ENCODE measurements at regions not wholly inside any gene's neighbourhood (a gene's known extent, or its start where the extent isn't known, plus 50 kb on each side); places are given as distances from the start of the nearest gene placed in this dataset.
"Not testable (repeated sequence)": the region's sequence is repeated elsewhere in the genome, so short reads cannot be mapped to it uniquely, and the experiment has no call there.

DNA sequence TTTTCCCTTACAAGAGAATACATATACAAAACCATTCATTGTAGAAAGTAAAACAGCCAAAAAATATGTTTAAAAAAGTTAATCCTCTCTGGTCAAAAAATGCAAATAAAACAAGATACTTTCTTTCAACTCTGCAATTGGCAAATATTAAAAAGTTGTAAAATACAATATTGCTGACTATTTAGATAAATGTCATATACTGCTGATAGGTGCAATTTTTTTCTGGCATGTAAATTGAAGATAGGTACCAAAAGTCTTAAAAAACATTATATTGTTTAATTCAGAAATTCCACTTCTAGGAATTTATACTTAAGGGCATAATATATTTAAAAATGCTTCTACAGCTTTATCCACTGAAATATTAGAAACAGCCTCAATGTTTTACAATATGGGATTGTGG lies 66.4 kb upstream of the TLL1 start:
- H3K27me3 ChIP-seq (ENCODE audit: control insufficient read depth, insufficient read depth, low read length), result no peaks in the 10 kb centered on the region
- H3K9ac ChIP-seq (ENCODE audit: low read length), result no peak overlapping the region
- no peaks in the 10 kb centered on the region for H3K9me3 ChIP-seq (ENCODE audit: control insufficient read depth, low read depth, low read length)
- H3K36me3 ChIP-seq (ENCODE audit: control insufficient read depth, low read depth, low read length), result no peaks in the 10 kb centered on the region
- no peak overlapping the region for H3K4me3 ChIP-seq (ENCODE audit: low read length)
- no peaks in the 10 kb centered on the region for H3K4me1 ChIP-seq (ENCODE audit: control insufficient read depth, low read depth, low read length)
- H3K27ac ChIP-seq (ENCODE audit: low read length), result no peak overlapping the region

DNA sequence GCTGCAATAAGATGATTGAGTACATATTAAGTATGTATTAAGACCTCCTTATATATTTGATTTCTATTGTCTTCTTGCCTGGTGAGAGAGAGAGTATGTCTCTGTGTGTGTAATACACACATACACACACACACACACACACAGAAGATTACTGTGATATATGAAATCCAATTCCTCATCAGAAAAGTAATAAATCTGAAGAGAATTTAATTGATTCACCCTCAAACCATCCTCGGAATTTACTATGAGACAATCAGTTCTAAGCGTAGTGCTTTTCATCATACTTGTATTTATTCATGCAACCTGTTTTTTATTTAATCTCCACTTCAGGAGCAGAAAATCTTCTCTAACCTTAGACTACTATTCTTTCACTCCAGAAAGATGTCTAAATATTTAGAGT lies 62.3 kb upstream of the TLL1 start:
- H3K4me3 ChIP-seq (ENCODE audit: low read length), result no peak overlapping the region
- no peaks in the 10 kb centered on the region for H3K4me1 ChIP-seq (ENCODE audit: control insufficient read depth, low read depth, low read length)

DNA sequence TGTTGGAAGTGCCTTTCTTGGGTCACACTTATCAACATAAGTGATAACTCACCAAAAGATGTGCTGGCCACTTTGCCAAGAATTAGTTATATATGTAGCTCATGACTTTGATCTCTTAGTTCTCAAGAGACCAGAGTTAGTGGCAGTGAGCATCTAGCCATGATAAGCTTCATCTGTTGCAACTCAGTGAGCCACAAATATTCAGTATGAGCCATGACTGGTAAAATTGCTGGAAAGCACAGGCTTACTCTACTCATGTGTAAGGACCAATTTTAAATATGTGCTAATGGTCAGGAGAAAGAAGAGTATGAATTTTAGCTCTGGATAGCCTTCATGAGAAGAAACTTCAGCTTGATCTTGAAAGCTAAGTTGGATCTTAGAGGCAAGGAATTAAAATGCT lies 59.4 kb upstream of the TLL1 start:
- H3K36me3 ChIP-seq (ENCODE audit: control insufficient read depth, low read depth, low read length), result no peaks in the 10 kb centered on the region
- H3K27me3 ChIP-seq (ENCODE audit: control insufficient read depth, insufficient read depth, low read length), result no peaks in the 10 kb centered on the region
- H3K4me3 ChIP-seq (ENCODE audit: low read length), result no peak overlapping the region
- no peaks in the 10 kb centered on the region for H3K4me1 ChIP-seq (ENCODE audit: control insufficient read depth, low read depth, low read length)
- H3K27ac ChIP-seq (ENCODE audit: low read length), result no peak overlapping the region
- H3K9me3 ChIP-seq (ENCODE audit: control insufficient read depth, low read depth, low read length), result peaks cover 8% of the 10 kb centered on the region
- no peak overlapping the region for H3K9ac ChIP-seq (ENCODE audit: low read length)

More for the DNA sequence above, 62.3 kb upstream of the TLL1 start:
- Histone ChIP-seq H3K36me3 (ENCODE audit: control insufficient read depth, low read depth, low read length) (no peaks in the 10 kb centered on the region), H3K27me3 (ENCODE audit: control insufficient read depth, insufficient read depth, low read length) (no peaks in the 10 kb centered on the region), H3K9ac (ENCODE audit: low read length) (no peak overlapping the region), H3K9me3 (ENCODE audit: control insufficient read depth, low read depth, low read length) (no peaks in the 10 kb centered on the region), H3K27ac (ENCODE audit: low read length) (no peak overlapping the region)

DNA sequence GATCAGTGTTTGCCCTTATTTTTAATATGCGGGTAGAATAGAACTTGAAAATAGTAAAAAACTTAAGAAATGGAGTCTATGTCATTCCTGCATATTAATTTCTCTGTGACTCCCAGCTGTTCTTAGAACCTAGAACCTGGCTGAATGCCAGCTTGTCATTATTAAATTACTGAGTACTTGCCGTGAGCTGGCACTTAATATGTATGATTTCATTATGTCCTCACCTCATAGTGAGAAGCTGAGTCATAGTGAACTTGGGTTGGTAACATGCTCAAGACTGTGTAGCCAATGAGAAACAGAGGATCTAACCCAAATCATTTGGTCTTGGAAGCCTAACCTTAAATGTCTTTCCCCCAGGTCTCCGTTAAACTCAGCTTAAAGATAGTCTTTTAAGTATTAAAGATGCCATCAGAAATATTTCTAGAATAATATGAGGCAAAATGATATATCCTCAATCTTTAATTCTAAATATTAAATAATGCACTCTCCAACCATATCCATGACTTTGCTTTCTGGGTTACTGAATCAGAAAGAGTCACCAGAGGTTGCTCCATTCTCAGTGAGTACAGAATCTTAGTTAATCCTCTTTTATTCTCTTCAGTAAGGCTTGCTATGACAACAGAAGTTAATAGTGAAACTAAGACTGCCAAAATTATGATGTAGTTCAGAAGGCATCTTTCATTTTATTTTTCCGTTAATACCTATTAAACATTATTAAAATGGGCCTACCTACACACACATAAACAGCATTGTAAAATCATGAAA lies 58.6 kb upstream of the TLL1 start:
- Histone ChIP-seq H3K27ac (ENCODE audit: low read length) (no peak overlapping the region), H3K9ac (ENCODE audit: low read length) (no peak overlapping the region), H3K9me3 (ENCODE audit: control insufficient read depth, low read depth, low read length) (peaks cover 8% of the 10 kb centered on the region), H3K4me3 (ENCODE audit: low read length) (no peak overlapping the region), H3K4me1 (ENCODE audit: control insufficient read depth, low read depth, low read length) (no peaks in the 10 kb centered on the region), H3K27me3 (ENCODE audit: control insufficient read depth, insufficient read depth, low read length) (no peaks in the 10 kb centered on the region), H3K36me3 (ENCODE audit: control insufficient read depth, low read depth, low read length) (no peaks in the 10 kb centered on the region)

DNA sequence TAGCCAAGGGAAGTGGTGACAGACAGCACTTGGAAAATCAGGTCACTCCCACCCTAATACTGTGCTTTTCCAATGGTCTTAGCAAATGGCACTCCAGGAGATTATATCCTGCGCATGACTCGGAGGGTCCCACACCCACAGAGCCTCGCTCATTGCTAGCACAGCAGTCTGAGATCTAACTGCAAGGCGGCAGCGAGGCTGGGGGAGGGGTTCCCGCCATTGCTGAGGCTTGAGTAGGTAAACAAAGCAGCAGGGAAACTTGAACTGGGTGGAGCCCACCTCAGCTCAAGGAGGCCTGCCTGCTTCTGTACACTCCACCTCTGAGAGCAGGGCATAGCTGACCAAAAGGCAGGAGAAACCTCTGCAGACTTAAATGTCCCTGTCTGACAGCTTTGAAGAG lies 53.9 kb upstream of the TLL1 start:
- not testable (repeated sequence) for H3K36me3 ChIP-seq (ENCODE audit: control insufficient read depth, low read depth, low read length); H3K9ac ChIP-seq (ENCODE audit: low read length); H3K27ac ChIP-seq (ENCODE audit: low read length); H3K9me3 ChIP-seq (ENCODE audit: control insufficient read depth, low read depth, low read length); H3K4me1 ChIP-seq (ENCODE audit: control insufficient read depth, low read depth, low read length); H3K4me3 ChIP-seq (ENCODE audit: low read length); H3K27me3 ChIP-seq (ENCODE audit: control insufficient read depth, insufficient read depth, low read length)

Data from iPS-18a (cell line).